ENCODE measurements at regions not wholly inside any gene's neighbourhood (a gene's known extent, or its start where the extent isn't known, plus 50 kb on each side); places are given as distances from the start of the nearest gene placed in this dataset.

GRCh38 chr14:40629144-40629543 lies 977.5 kb upstream of the LRFN5 start:
- no peak overlapping the region for H3K4me3 ChIP-seq (ENCODE audit: low read depth in 1 of 3, low read length in 3 of 3)
- H3K9me3 ChIP-seq (ENCODE audit: control insufficient read depth in 2 of 2, insufficient read depth in 1 of 2, low read depth in 1 of 2, low read length in 1 of 2) = peaks cover 0 to 1% of the 10 kb centered on the region in 2 donors
- no peak for FAIRE-seq
- H3K4me1 ChIP-seq (ENCODE audit: control insufficient read depth in 3 of 3, insufficient read depth in 2 of 3, low read depth in 1 of 3, low read length in 2 of 3) = no peaks in the 10 kb centered on the region
- DNase-seq = no peak
- H3K36me3 ChIP-seq (ENCODE audit: control insufficient read depth in 3 of 3, insufficient read depth in 2 of 3, low read depth in 1 of 3, low read length in 3 of 3) = no peaks in the 10 kb centered on the region
- WGBS, 3 donors = 46 to 62% (median 57%) methylated on average over 3 of the region's 3 CpGs
- H3K27me3 ChIP-seq (ENCODE audit: control insufficient read depth in 3 of 3, insufficient read depth in 3 of 3, low read length in 3 of 3) = no peaks in the 10 kb centered on the region
- no peak overlapping the region for H3K27ac ChIP-seq (ENCODE audit: low read depth in 1 of 3, low read length in 2 of 3)

DNA sequence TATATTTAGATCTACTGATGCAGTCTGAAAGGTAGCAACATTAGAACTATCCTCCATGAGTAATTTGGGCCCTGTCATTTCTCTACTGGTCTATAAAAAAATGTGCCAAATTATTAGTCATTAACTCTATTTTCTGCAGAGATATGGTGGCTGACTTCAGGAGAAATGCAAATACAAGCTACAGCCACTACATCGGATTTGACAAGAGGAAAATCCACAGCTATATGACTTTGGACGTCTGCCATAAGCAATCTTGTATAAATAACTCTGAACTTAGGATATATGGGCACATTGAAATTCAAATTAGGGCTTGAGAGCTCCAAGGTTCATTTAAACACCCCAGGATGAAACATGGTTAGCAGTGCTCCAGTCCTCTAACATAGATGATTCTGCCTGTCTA lies 983.0 kb upstream of the LRFN5 start:
- Histone ChIP-seq H3K9me3 (ENCODE audit: control insufficient read depth in 2 of 2, insufficient read depth in 1 of 2, low read depth in 1 of 2, low read length in 1 of 2) (peaks cover 0 to 1% of the 10 kb centered on the region in 2 donors), H3K27ac (ENCODE audit: low read depth in 1 of 3, low read length in 2 of 3) (no peak overlapping the region), H3K4me3 (ENCODE audit: low read depth in 1 of 3, low read length in 3 of 3) (no peak overlapping the region), H3K27me3 (ENCODE audit: control insufficient read depth in 3 of 3, insufficient read depth in 3 of 3, low read length in 3 of 3) (no peaks in the 10 kb centered on the region), H3K4me1 (ENCODE audit: control insufficient read depth in 3 of 3, insufficient read depth in 2 of 3, low read depth in 1 of 3, low read length in 2 of 3) (no peaks in the 10 kb centered on the region), H3K36me3 (ENCODE audit: control insufficient read depth in 3 of 3, insufficient read depth in 2 of 3, low read depth in 1 of 3, low read length in 3 of 3) (no peaks in the 10 kb centered on the region)
- 10 to 32% (median 25%) methylated on average over 2 of the region's 2 CpGs for WGBS, 3 donors
- FAIRE-seq (no peak), DNase-seq (peak in 1 of 2 donors; percentile 1)

DNA sequence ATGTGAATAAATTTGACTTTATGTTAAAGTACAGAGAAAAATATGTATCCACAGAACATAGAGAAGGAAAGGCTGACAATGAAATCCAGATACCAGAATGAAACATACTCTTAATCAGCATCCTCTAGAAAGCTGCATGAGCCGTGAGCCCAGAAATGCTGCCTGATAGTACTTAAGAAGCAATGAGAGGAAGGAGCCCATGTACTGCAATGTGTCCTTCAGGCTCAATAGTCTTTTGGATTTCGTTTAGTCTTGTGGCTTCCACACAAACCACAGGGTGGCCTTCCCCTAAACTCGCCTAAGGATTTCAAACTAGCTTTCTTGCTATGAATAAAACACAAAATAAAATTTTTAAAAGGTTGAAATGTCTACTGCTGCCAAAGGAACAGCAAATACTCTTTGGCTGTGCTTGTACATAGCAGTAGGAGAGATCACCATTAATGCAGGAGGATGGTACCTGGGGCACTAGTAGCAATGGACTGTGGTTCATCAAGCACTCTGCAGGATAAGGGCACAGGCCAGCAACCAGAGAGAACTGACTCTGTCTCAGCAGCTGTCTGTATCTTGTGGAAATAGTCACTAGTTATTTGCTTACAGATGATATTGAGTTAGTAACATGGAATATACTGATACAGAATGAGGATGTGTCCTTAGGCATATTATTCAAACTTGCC lies 988.3 kb upstream of the LRFN5 start:
- no peaks in the 10 kb centered on the region for H3K9me3 ChIP-seq (ENCODE audit: control insufficient read depth in 2 of 2, insufficient read depth in 1 of 2, low read depth in 1 of 2, low read length in 1 of 2)
- DNase-seq = no peak
- WGBS, 3 donors = 48 to 64% (median 52%) methylated on average over 3 of the region's 3 CpGs
- no peaks in the 10 kb centered on the region for H3K27me3 ChIP-seq (ENCODE audit: control insufficient read depth in 3 of 3, insufficient read depth in 3 of 3, low read length in 3 of 3)
- H3K4me1 ChIP-seq (ENCODE audit: control insufficient read depth in 3 of 3, insufficient read depth in 2 of 3, low read depth in 1 of 3, low read length in 2 of 3) = no peaks in the 10 kb centered on the region
- no peak overlapping the region for H3K4me3 ChIP-seq (ENCODE audit: low read depth in 1 of 3, low read length in 3 of 3)
- H3K36me3 ChIP-seq (ENCODE audit: control insufficient read depth in 3 of 3, insufficient read depth in 2 of 3, low read depth in 1 of 3, low read length in 3 of 3) = no peaks in the 10 kb centered on the region
- FAIRE-seq = no peak
- H3K27ac ChIP-seq (ENCODE audit: low read depth in 1 of 3, low read length in 2 of 3) = no peak overlapping the region

GRCh38 chr14:40616579-40616978 lies 990.1 kb upstream of the LRFN5 start:
- 71 to 74% (median 74%) methylated on average over 3 of the region's 3 CpGs for WGBS, 3 donors
- DNase-seq (no peak), FAIRE-seq (no peak)
- H3K36me3 ChIP-seq (ENCODE audit: control insufficient read depth in 3 of 3, insufficient read depth in 2 of 3, low read depth in 1 of 3, low read length in 3 of 3) = no peaks in the 10 kb centered on the region
- no peaks in the 10 kb centered on the region for H3K4me1 ChIP-seq (ENCODE audit: control insufficient read depth in 3 of 3, insufficient read depth in 2 of 3, low read depth in 1 of 3, low read length in 2 of 3)
- peaks cover 0 to 2% of the 10 kb centered on the region in 2 donors for H3K9me3 ChIP-seq (ENCODE audit: control insufficient read depth in 2 of 2, insufficient read depth in 1 of 2, low read depth in 1 of 2, low read length in 1 of 2)
- no peak overlapping the region for H3K27ac ChIP-seq (ENCODE audit: low read depth in 1 of 3, low read length in 2 of 3)
- no peak overlapping the region for H3K4me3 ChIP-seq (ENCODE audit: low read depth in 1 of 3, low read length in 3 of 3)
- no peaks in the 10 kb centered on the region for H3K27me3 ChIP-seq (ENCODE audit: control insufficient read depth in 3 of 3, insufficient read depth in 3 of 3, low read length in 3 of 3)

DNA sequence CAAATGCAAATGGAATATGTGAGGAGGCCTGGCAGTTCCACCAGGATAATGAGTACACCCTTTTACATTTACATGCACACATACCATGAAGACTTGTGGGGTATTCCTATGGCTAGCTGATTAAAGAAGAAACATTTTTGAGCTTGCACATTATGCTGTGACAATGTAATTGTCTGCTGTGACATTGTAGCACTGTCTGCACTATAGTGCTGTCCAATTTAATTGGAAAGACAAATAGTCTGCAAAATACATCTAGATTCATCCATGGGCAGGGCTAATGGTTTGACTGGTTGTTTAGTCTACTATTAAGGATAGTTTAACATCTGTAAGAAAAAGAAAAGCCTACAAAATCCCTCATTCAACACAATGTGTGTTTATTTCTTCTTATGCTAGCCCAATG lies 1005.6 kb upstream of the LRFN5 start:
- Histone ChIP-seq H3K36me3 (ENCODE audit: control insufficient read depth in 3 of 3, insufficient read depth in 2 of 3, low read depth in 1 of 3, low read length in 3 of 3) (no peaks in the 10 kb centered on the region), H3K27me3 (ENCODE audit: control insufficient read depth in 3 of 3, insufficient read depth in 3 of 3, low read length in 3 of 3) (no peaks in the 10 kb centered on the region), H3K9me3 (ENCODE audit: control insufficient read depth in 2 of 2, insufficient read depth in 1 of 2, low read depth in 1 of 2, low read length in 1 of 2) (no peaks in the 10 kb centered on the region), H3K4me1 (ENCODE audit: control insufficient read depth in 3 of 3, insufficient read depth in 2 of 3, low read depth in 1 of 3, low read length in 2 of 3) (no peaks in the 10 kb centered on the region), H3K27ac (ENCODE audit: low read depth in 1 of 3, low read length in 2 of 3) (no peak overlapping the region), H3K4me3 (ENCODE audit: low read depth in 1 of 3, low read length in 3 of 3) (no peak overlapping the region)
- no peak for DNase-seq
- FAIRE-seq = no peak

- H3K27me3 ChIP-seq (ENCODE audit: control insufficient read depth in 3 of 3, insufficient read depth in 3 of 3, low read length in 3 of 3) = no peaks in the 10 kb centered on the region
- no peaks in the 10 kb centered on the region for H3K9me3 ChIP-seq (ENCODE audit: control insufficient read depth in 2 of 2, insufficient read depth in 1 of 2, low read depth in 1 of 2, low read length in 1 of 2)
- H3K36me3 ChIP-seq (ENCODE audit: control insufficient read depth in 3 of 3, insufficient read depth in 2 of 3, low read depth in 1 of 3, low read length in 3 of 3) = no peaks in the 10 kb centered on the region
- DNase-seq (no peak), FAIRE-seq (no peak)
- no peak overlapping the region for H3K27ac ChIP-seq (ENCODE audit: low read depth in 1 of 3, low read length in 2 of 3)
- no peak overlapping the region for H3K4me3 ChIP-seq (ENCODE audit: low read depth in 1 of 3, low read length in 3 of 3)
- H3K4me1 ChIP-seq (ENCODE audit: control insufficient read depth in 3 of 3, insufficient read depth in 2 of 3, low read depth in 1 of 3, low read length in 2 of 3) = no peaks in the 10 kb centered on the region
Observed at GRCh38 chr14:40599725-40600124, 1007.0 kb upstream of the LRFN5 start.

DNA sequence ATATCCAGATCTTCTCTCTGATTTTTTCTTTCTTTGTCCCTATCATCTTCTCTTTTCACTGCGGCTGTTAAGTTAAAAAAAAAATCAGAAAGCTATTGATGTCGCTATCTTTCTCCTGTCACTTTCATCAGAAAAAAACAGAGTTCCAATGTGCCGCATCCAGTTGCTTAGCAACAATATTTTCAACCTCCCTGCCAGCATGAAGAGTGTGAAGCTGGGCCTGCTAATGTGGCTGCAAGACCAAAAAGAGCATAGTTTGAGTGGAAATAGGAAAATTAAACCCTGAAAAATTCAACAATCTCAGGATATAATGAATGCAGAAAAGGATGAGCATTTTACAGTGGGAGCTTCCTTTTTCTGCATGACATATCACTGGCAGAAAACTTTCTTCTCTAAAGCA lies 1025.4 kb upstream of the LRFN5 start:
- no peak for FAIRE-seq
- no peaks in the 10 kb centered on the region for H3K9me3 ChIP-seq (ENCODE audit: control insufficient read depth in 2 of 2, insufficient read depth in 1 of 2, low read depth in 1 of 2, low read length in 1 of 2)
- H3K27me3 ChIP-seq (ENCODE audit: control insufficient read depth in 3 of 3, insufficient read depth in 3 of 3, low read length in 3 of 3) = no peaks in the 10 kb centered on the region
- DNase-seq = no peak
- H3K4me3 ChIP-seq (ENCODE audit: low read depth in 1 of 3, low read length in 3 of 3) = no peak overlapping the region
- H3K4me1 ChIP-seq (ENCODE audit: control insufficient read depth in 3 of 3, insufficient read depth in 2 of 3, low read depth in 1 of 3, low read length in 2 of 3) = no peaks in the 10 kb centered on the region
- WGBS, 3 donors = 29 to 61% (median 38%) methylated on average over 3 of the region's 3 CpGs
- H3K27ac ChIP-seq (ENCODE audit: low read depth in 1 of 3, low read length in 2 of 3) = no peak overlapping the region
- no peaks in the 10 kb centered on the region for H3K36me3 ChIP-seq (ENCODE audit: control insufficient read depth in 3 of 3, insufficient read depth in 2 of 3, low read depth in 1 of 3, low read length in 3 of 3)

DNA sequence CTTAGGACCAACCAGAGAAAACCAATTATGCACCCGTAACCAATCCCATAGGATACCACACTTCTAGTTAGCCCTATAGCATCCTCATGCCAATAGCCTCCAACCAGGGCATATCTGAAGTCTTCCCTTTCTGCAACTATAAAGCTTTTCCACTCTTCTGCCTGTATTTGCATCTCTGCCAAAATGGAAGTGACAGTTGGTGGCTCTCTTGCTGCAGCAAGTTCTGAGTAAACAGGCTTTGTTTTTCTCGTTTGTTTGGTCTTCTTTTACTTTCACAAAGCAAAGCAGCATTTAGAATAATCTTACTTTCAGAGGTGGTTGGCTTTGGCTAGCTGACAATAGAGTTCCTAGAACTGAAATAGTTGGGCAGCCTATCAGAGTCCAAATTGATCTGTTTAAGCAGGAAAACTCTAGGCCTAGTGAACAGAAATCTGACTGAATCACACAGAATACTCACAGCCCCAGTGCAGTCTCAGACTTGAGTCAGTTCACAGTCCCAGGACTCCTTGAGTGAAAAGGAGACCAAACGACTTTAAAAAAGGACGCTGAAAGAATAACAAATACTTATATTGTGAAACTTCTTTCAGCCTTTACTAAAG lies 1029.7 kb upstream of the LRFN5 start:
- Histone ChIP-seq H3K36me3 (ENCODE audit: control insufficient read depth in 3 of 3, insufficient read depth in 2 of 3, low read depth in 1 of 3, low read length in 3 of 3) (no peaks in the 10 kb centered on the region), H3K27ac (ENCODE audit: low read depth in 1 of 3, low read length in 2 of 3) (no peak overlapping the region), H3K4me3 (ENCODE audit: low read depth in 1 of 3, low read length in 3 of 3) (no peak overlapping the region), H3K9me3 (ENCODE audit: control insufficient read depth in 2 of 2, insufficient read depth in 1 of 2, low read depth in 1 of 2, low read length in 1 of 2) (no peaks in the 10 kb centered on the region), H3K4me1 (ENCODE audit: control insufficient read depth in 3 of 3, insufficient read depth in 2 of 3, low read depth in 1 of 3, low read length in 2 of 3) (no peaks in the 10 kb centered on the region), H3K27me3 (ENCODE audit: control insufficient read depth in 3 of 3, insufficient read depth in 3 of 3, low read length in 3 of 3) (no peaks in the 10 kb centered on the region)
- no peak for DNase-seq
- FAIRE-seq = no peak
- 64 to 67% (median 66%) methylated on average over 4 of the region's 4 CpGs for WGBS, 3 donors

- H3K36me3 ChIP-seq (ENCODE audit: control insufficient read depth in 3 of 3, insufficient read depth in 2 of 3, low read depth in 1 of 3, low read length in 3 of 3) = no peaks in the 10 kb centered on the region
- H3K27me3 ChIP-seq (ENCODE audit: control insufficient read depth in 3 of 3, insufficient read depth in 3 of 3, low read length in 3 of 3) = no peaks in the 10 kb centered on the region
- no peak for DNase-seq
- no peak overlapping the region for H3K27ac ChIP-seq (ENCODE audit: low read depth in 1 of 3, low read length in 2 of 3)
- no peaks in the 10 kb centered on the region for H3K9me3 ChIP-seq (ENCODE audit: control insufficient read depth in 2 of 2, insufficient read depth in 1 of 2, low read depth in 1 of 2, low read length in 1 of 2)
- WGBS, 3 donors = 25 to 34% (median 30%) methylated on average over 3 of the region's 3 CpGs
- H3K4me3 ChIP-seq (ENCODE audit: low read depth in 1 of 3, low read length in 3 of 3) = no peak overlapping the region
- H3K4me1 ChIP-seq (ENCODE audit: control insufficient read depth in 3 of 3, insufficient read depth in 2 of 3, low read depth in 1 of 3, low read length in 2 of 3) = no peaks in the 10 kb centered on the region
- no peak for FAIRE-seq
Observed at GRCh38 chr14:40574780-40575179, 1031.9 kb upstream of the LRFN5 start.
